PC-9 (cell line): ENCODE measurements at regions not wholly inside any gene's neighbourhood (a gene's known extent, or its start where the extent isn't known, plus 50 kb on each side); places are given as distances from the start of the nearest gene placed in this dataset.
"Not testable (repeated sequence)": the region's sequence is repeated elsewhere in the genome, so short reads cannot be mapped to it uniquely, and the experiment has no call there.

Experiments used
- CTCF ChIP-seq: fragments of 200-600 bp; sonication (generic); conservative IDR thresholded peaks from 2 replicates; pipeline ENCODE4 v1.6.1; 2017; ENCODE audit warnings: mixed run types, antibody characterized with exemption, mild to moderate bottlenecking, moderate library complexity
- EZH2 ChIP-seq: fragments of 200-600 bp; sonication (generic); IDR thresholded peaks from 2 replicates; pipeline ENCODE4 v1.8.0; 2017; ENCODE audit warnings: antibody characterized with exemption, low read depth

DNA sequence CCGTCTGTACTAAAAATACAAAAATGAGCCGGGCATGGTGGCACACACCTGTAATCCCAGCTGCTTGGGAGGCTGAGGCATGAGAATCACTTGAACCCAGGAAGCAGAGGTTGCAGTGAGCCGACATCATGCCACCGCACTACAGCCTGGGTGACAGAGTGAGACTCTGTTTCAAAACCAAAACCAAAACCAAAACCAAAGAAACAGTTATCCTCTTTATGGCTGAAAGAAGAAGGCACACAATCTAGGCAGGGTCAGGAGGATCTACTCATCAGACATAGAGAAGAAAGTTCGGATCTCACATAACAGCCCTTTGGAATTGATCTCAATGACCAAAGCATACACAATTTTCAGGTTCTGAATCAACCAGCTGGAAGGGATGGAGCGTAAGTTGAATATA lies 411.3 kb upstream of the SLC35B3 start:
- TF ChIP-seq CTCF, EZH2: not testable (repeated sequence)
